Fibroblast of pulmonary artery (primary cell): ENCODE measurements at regions not wholly inside any gene's neighbourhood (a gene's known extent, or its start where the extent isn't known, plus 50 kb on each side); places are given as distances from the start of the nearest gene placed in this dataset.

Source experiments
- DNase-seq: peaks from one replicate; pipeline ENCODE4 v3.0.0-alpha.2; 2010; ENCODE audit warnings: low read depth
- H3K4me3 ChIP-seq: replicated peaks from 2 replicates; pipeline ENCODE4 v1.5.1; 2011; ENCODE audit warnings: low read depth, mild to moderate bottlenecking, control low read depth, low read length, moderate library complexity
- TF ChIP-seq, protein P1 (sequence below): IDR thresholded peaks from 2 replicates; pipeline ENCODE4 v1.5.1; 2011; ENCODE audit warnings: mild to moderate bottlenecking, control low read depth, low read length, inconsistent platforms; ENCODE audit errors: missing control alignments

DNA sequence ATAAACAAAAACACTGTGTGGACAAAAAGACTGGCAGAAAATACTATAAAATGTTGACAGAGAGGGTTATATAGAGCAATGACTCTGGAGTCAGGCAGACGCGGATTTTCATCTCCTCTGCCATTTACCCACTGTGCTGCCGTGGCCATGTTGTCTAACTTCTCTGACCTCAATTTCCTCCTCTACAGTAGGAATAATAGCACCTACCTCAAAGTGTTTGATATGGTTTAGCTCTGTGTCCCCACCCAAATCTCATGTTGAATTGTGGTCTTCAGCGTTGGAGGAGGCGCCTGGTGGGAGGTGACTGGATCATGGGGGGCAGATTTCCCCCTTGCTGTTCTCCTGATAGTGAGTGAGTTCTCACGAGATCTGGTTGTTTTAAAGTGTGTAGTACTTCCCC lies 78.2 kb upstream of the CALN1 start:
- TF ChIP-seq, protein P1, sequence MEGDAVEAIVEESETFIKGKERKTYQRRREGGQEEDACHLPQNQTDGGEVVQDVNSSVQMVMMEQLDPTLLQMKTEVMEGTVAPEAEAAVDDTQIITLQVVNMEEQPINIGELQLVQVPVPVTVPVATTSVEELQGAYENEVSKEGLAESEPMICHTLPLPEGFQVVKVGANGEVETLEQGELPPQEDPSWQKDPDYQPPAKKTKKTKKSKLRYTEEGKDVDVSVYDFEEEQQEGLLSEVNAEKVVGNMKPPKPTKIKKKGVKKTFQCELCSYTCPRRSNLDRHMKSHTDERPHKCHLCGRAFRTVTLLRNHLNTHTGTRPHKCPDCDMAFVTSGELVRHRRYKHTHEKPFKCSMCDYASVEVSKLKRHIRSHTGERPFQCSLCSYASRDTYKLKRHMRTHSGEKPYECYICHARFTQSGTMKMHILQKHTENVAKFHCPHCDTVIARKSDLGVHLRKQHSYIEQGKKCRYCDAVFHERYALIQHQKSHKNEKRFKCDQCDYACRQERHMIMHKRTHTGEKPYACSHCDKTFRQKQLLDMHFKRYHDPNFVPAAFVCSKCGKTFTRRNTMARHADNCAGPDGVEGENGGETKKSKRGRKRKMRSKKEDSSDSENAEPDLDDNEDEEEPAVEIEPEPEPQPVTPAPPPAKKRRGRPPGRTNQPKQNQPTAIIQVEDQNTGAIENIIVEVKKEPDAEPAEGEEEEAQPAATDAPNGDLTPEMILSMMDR: no peak
- DNase-seq: no peak
- no peak overlapping the region for H3K4me3 ChIP-seq

DNA sequence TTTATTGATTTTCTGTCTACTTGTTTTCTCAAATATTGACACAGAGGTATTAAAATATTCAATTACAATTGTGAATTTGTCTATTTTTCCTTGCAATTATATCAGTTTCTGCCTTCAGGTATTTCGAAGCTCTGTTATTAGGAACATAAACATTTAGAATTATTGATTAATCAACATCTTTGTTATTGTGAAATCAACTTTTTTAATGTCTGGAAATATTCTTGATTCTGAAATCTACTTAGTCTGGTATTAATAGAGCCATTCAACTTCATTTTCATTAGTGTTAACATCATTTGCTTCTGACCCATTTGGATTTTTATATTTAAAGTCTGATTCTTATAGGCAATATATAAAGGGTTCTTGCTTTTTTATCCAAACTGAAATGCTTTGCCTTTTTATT lies 69.8 kb upstream of the CALN1 start:
- DNase-seq: no peak
- TF ChIP-seq, protein P1: no peak
- H3K4me3 ChIP-seq: no peak overlapping the region

DNA sequence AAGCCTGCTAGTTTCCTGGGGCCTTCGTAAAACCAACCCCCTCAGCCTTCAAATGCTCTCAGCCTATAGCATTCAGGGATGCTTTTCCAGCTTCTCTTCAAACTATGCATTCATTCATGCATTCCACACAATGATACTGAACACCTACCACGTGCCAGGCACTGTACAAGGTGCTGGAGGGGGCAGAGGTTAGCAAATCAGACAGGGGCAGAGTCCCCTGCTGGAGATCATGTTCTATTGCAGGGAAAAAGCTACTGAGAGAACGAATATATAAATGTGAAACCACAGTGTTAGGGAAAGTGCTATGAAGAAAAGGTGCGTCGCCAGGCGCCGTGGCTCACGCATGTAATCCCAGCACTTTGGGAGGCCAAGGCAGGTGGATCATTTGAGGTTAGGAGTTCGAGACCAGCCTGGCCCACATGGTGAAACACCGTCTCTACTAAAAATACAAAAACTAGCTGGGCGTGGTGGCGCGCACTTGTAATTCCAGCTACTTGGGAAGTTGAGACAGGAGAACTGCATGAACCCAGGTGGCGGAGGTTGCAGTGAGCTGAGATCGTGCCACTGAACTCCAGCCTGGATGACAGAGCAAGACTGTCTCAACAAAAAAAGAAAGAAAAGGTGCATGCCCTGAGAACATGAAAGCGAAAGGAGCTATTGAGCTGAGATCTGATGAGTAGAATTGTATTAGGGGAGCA lies 64.6 kb upstream of the CALN1 start:
- no peak for DNase-seq
- TF ChIP-seq, protein P1: no peak
- no peak overlapping the region for H3K4me3 ChIP-seq

DNA sequence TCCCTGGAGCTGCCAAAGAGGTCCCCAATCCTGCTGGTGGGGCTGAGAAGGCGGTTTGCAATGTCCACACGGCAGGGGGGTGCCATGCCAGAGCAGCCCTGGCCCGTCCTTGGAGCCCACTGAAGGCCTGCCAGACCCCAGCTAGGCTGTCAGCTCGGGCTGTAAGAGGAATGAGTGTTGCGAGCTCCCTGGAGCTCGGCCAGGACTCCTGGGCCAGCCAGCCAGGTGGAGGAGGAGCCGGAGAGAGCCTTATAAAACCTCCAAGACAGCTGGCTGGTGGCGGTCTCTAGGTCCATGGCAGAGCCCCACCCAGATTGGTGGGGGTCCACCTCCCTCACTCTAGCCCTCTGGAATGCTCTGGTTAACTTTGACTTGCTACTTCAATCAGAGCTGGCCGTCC lies 55.1 kb upstream of the CALN1 start:
- no peak overlapping the region for H3K4me3 ChIP-seq
- no peak for DNase-seq
- TF ChIP-seq, protein P1: no peak

DNA sequence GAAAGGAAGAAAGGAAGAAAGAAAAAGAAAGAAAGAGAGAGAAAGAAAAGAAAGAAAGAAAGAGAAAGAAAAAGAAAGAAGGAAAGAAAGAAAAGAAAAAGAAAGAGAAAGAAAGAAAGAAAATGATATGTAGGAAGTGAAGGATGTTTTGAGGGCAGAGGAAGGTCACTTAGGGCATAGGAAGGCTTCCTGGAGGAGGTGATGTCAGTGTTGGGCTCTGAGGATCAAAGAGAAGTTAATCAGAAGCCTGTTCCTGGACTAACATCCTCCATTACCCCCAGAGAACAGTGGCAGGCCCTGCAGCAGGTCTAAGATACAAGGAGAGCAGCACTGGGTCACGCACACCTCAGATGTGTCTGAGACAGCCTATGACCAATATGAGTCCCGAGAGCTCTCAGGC lies 54.7 kb upstream of the CALN1 start:
- TF ChIP-seq, protein P1: no peak
- H3K4me3 ChIP-seq: no peak overlapping the region
- no peak for DNase-seq

DNA sequence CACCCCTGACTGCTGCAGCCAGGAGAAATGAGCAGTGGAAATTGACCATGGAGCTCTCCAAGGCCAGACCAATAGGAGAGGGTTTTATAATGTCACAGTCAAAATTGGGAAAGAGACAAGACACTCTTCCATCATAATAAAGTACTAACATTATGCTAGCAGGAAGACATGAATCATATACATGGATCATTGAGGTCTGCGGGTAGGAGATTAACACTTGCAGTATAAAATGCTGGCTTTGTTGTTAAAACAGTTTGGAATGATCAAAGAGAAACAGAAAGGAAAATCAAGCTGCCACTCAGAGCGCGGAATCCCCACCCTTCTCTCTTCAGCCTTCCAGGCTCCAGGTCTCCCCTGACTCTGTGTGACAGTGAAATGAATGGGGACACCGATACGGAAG lies 53.4 kb upstream of the CALN1 start:
- H3K4me3 ChIP-seq: no peak overlapping the region
- DNase-seq: no peak
- TF ChIP-seq, protein P1: no peak

DNA sequence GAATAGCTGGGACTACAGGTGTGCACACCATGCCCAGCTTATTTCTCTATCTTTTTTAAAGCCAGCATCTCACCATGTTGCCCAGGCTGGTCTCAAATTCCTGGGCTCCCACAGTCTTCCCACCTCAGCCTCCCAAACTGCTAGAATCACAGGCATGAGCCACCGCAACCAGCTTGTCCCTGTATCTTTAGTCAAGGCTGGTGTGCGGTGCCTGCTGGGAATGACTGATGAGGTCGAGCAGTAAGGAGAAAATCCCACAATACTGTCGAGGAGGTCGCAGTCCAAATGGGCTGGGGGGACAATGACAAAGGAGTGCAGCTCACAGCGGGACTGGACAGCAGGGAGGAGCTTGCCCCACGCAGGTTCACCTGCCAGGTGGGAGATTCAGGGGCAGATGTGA lies 50.2 kb upstream of the CALN1 start:
- no peak for DNase-seq
- TF ChIP-seq, protein P1: no peak
- no peak overlapping the region for H3K4me3 ChIP-seq
